ENCODE measurements at regions not wholly inside any gene's neighbourhood (a gene's known extent, or its start where the extent isn't known, plus 50 kb on each side); places are given as distances from the start of the nearest gene placed in this dataset.

- DNase-seq (ENCODE audit: low spot score): no peak
These were observed 84.7 kb upstream of the NLGN4X start for GRCh38 chrX:6313356-6313755.

- DNase-seq (ENCODE audit: low spot score): no peak
These were observed 82.9 kb upstream of the NLGN4X start for GRCh38 chrX:6311540-6311939.

- DNase-seq (ENCODE audit: low spot score): no peak
These were observed 78.5 kb upstream of the NLGN4X start for GRCh38 chrX:6307156-6307555.

GRCh38 chrX:6299724-6300123, 71.1 kb upstream of the NLGN4X start:
- no peak for DNase-seq (ENCODE audit: low spot score)

GRCh38 chrX:6293716-6294115, 65.0 kb upstream of the NLGN4X start:
- DNase-seq (ENCODE audit: low spot score): no peak

- DNase-seq (ENCODE audit: low spot score): no peak
These were observed 63.9 kb upstream of the NLGN4X start for GRCh38 chrX:6292599-6292998.

- no peak for DNase-seq (ENCODE audit: low spot score)
These were observed 62.8 kb upstream of the NLGN4X start for GRCh38 chrX:6291444-6291843.

GRCh38 chrX:6283826-6284225, 55.2 kb upstream of the NLGN4X start:
- no peak for DNase-seq (ENCODE audit: low spot score)

- DNase-seq (ENCODE audit: low spot score): no peak
These were observed 50.7 kb upstream of the NLGN4X start for GRCh38 chrX:6279277-6279909.

All from globus pallidus (tissue), 1 donor.